ENCODE measurements at regions not wholly inside any gene's neighbourhood (a gene's known extent, or its start where the extent isn't known, plus 50 kb on each side); places are given as distances from the start of the nearest gene placed in this dataset.

- TF ChIP-seq CTCF (IDR thresholded peaks at IDR 0.05; ENCODE audit: borderline replicate concordance, insufficient read depth, low read depth, low read length) = no peak
- no peak overlapping the region for H3K4me3 ChIP-seq (ENCODE audit: low read depth, low read length)
These were observed 167.9 kb downstream of the KLF12 start for GRCh38 chr13:73966331-73966730.

GRCh38 chr13:73962284-73962683 lies 171.9 kb downstream of the KLF12 start:
- no peak for TF ChIP-seq CTCF (IDR thresholded peaks at IDR 0.05; ENCODE audit: borderline replicate concordance, insufficient read depth, low read depth, low read length)
- H3K4me3 ChIP-seq (ENCODE audit: low read depth, low read length) = no peak overlapping the region

- H3K4me3 ChIP-seq (ENCODE audit: low read depth, low read length) = no peak overlapping the region
- TF ChIP-seq CTCF (IDR thresholded peaks at IDR 0.05; ENCODE audit: borderline replicate concordance, insufficient read depth, low read depth, low read length) = no peak
These were observed 173.0 kb downstream of the KLF12 start for GRCh38 chr13:73961181-73961580.

- TF ChIP-seq CTCF (IDR thresholded peaks at IDR 0.05; ENCODE audit: borderline replicate concordance, insufficient read depth, low read depth, low read length) = no peak
- no peak overlapping the region for H3K4me3 ChIP-seq (ENCODE audit: low read depth, low read length)
These were observed 173.7 kb downstream of the KLF12 start for GRCh38 chr13:73960474-73960873.

GRCh38 chr13:73958657-73959397 lies 175.4 kb downstream of the KLF12 start:
- TF ChIP-seq CTCF (IDR thresholded peaks at IDR 0.05; ENCODE audit: borderline replicate concordance, insufficient read depth, low read depth, low read length) = no peak

GRCh38 chr13:73957889-73958288 lies 176.3 kb downstream of the KLF12 start:
- no peak for TF ChIP-seq CTCF (IDR thresholded peaks at IDR 0.05; ENCODE audit: borderline replicate concordance, insufficient read depth, low read depth, low read length)
- H3K4me3 ChIP-seq (ENCODE audit: low read depth, low read length) = no peak overlapping the region

More at GRCh38 chr13:73958657-73959397, 175.4 kb downstream of the KLF12 start:
- no peak overlapping the region for H3K4me3 ChIP-seq (ENCODE audit: low read depth, low read length)

GRCh38 chr13:73956795-73957408 lies 177.3 kb downstream of the KLF12 start:
- no peak overlapping the region for H3K4me3 ChIP-seq (ENCODE audit: low read depth, low read length)
- no peak for TF ChIP-seq CTCF (IDR thresholded peaks at IDR 0.05; ENCODE audit: borderline replicate concordance, insufficient read depth, low read depth, low read length)

Measured in GM12875 (cell line).